ENCODE measurements at regions not wholly inside any gene's neighbourhood (a gene's known extent, or its start where the extent isn't known, plus 50 kb on each side); places are given as distances from the start of the nearest gene placed in this dataset.

DNA sequence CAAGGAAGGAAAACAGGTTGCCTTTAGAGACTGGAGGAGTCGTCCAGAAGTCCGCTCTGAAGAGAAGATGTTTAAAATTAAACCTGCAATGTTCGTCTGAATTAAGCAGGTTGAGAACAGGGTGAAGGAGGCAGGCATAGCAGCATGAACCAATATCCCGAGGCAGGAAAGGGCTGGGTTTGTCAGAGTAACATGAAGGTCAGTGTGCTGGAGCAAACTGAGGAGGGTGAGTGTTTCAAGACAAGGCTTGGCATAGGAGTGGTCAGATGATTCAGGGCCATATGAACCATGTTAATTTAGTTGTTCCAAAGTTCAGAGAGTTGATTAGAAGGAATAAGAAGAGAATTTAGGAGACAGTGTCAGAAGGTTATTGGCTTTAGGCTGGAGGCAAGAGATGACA lies 93.3 kb downstream of the UTRN start:
- TF ChIP-seq, protein P1, sequence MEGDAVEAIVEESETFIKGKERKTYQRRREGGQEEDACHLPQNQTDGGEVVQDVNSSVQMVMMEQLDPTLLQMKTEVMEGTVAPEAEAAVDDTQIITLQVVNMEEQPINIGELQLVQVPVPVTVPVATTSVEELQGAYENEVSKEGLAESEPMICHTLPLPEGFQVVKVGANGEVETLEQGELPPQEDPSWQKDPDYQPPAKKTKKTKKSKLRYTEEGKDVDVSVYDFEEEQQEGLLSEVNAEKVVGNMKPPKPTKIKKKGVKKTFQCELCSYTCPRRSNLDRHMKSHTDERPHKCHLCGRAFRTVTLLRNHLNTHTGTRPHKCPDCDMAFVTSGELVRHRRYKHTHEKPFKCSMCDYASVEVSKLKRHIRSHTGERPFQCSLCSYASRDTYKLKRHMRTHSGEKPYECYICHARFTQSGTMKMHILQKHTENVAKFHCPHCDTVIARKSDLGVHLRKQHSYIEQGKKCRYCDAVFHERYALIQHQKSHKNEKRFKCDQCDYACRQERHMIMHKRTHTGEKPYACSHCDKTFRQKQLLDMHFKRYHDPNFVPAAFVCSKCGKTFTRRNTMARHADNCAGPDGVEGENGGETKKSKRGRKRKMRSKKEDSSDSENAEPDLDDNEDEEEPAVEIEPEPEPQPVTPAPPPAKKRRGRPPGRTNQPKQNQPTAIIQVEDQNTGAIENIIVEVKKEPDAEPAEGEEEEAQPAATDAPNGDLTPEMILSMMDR (IDR thresholded peaks at IDR 0.05): no peak
- TF ChIP-seq POLR2AphosphoS5 (IDR thresholded peaks at IDR 0.05; ENCODE audit: insufficient read depth in 1 of 2, low read depth in 1 of 2) (no peak), POLR2A (IDR thresholded peaks at IDR 0.05) (no peak)

Measured in vagina (tissue), 2 donors.